SH-SY5Y (cell line): ENCODE measurements at regions not wholly inside any gene's neighbourhood (a gene's known extent, or its start where the extent isn't known, plus 50 kb on each side); places are given as distances from the start of the nearest gene placed in this dataset.

Experiments used
- GATA2 ChIP-seq: IDR thresholded peaks from 2 replicates; pipeline ENCODE4 v1.6.1; 2011; ENCODE audit warnings: mild to moderate bottlenecking, low read depth, low read length
- GATA3 ChIP-seq: IDR thresholded peaks from 2 replicates; pipeline ENCODE4 v1.6.1; 2011; ENCODE audit warnings: low read depth, mild to moderate bottlenecking, low read length, moderate library complexity

DNA sequence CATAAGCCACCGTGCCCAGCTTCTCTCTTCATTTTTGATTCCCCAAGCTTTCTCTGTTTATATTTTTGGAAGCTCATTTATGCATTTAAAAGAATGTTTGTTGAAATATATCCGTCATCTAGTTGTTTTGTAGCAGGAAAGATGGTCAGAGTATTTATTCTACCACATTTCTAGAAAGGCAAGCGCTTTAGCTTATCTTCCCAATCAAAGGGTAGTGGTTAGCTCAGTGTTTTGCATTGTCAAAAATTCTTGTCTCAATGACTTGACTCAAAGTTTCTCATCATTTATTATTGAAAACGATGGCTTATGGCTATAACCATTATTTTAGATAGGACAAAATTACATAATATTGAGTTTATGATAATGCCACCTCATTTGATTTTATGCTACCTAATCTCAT lies 116.1 kb upstream of the ZP4 start:
- 0 out of 2 replicates have a peak, but pooled peaks have one; percentile 22 for TF ChIP-seq GATA3
- no peak for TF ChIP-seq GATA2
